ENCODE measurements at regions not wholly inside any gene's neighbourhood (a gene's known extent, or its start where the extent isn't known, plus 50 kb on each side); places are given as distances from the start of the nearest gene placed in this dataset.

GRCh38 chr22:49704345-49705215 lies 123.1 kb downstream of the BRD1 start:
- ATAC-seq (ENCODE audit: low FRiP score) (no peak), DNase-seq (ENCODE audit: low spot score) (no peak)
- TF ChIP-seq CTCF (IDR thresholded peaks at IDR 0.05): no peak

- ATAC-seq (ENCODE audit: low FRiP score) (no peak), DNase-seq (ENCODE audit: low spot score) (no peak)
- no peak for TF ChIP-seq CTCF (IDR thresholded peaks at IDR 0.05)
Measured at GRCh38 chr22:49703990-49704344, 123.7 kb downstream of the BRD1 start.

GRCh38 chr22:49703505-49703904 lies 124.2 kb downstream of the BRD1 start:
- DNase-seq (ENCODE audit: low spot score): no peak
- no peak for ATAC-seq (ENCODE audit: low FRiP score)

GRCh38 chr22:49702068-49702397 lies 125.6 kb downstream of the BRD1 start:
- TF ChIP-seq CTCF (IDR thresholded peaks at IDR 0.05): no peak
- ATAC-seq (ENCODE audit: low FRiP score): no peak
- no peak for DNase-seq (ENCODE audit: low spot score)

More at GRCh38 chr22:49703505-49703904, 124.2 kb downstream of the BRD1 start:
- no peak for TF ChIP-seq CTCF (IDR thresholded peaks at IDR 0.05)

- no peak for ATAC-seq (ENCODE audit: low FRiP score)
- TF ChIP-seq CTCF (IDR thresholded peaks at IDR 0.05): no peak
- DNase-seq (ENCODE audit: low spot score): no peak
Measured at GRCh38 chr22:49701380-49702067, 126.1 kb downstream of the BRD1 start.

GRCh38 chr22:49699928-49700498 lies 127.7 kb downstream of the BRD1 start:
- ATAC-seq (ENCODE audit: low FRiP score) (no peak), DNase-seq (ENCODE audit: low spot score) (no peak)
- no peak for TF ChIP-seq CTCF (IDR thresholded peaks at IDR 0.05)

Data from omental fat pad (tissue), 3 donors.